HUES64 (cell line): ENCODE measurements at regions not wholly inside any gene's neighbourhood (a gene's known extent, or its start where the extent isn't known, plus 50 kb on each side); places are given as distances from the start of the nearest gene placed in this dataset.

ENCODE experiments used
- H3K27ac ChIP-seq: 2 replicates; pipeline ENCODE4 v1.7.0; 2013; ENCODE audit warnings: low read depth, low read length, inconsistent platforms
- H3K27me3 ChIP-seq: 2 replicates; pipeline ENCODE4 v1.6.1; 2013; ENCODE audit warnings: mild to moderate bottlenecking, low read length; ENCODE audit not compliant: insufficient read depth
- H3K36me3 ChIP-seq: 2 replicates; pipeline ENCODE4 v1.6.1; 2013; ENCODE audit warnings: mild to moderate bottlenecking, low read length; ENCODE audit not compliant: insufficient read depth
- H3K4me1 ChIP-seq: 2 replicates; pipeline ENCODE4 v1.6.1; 2013; ENCODE audit warnings: mild to moderate bottlenecking, low read length, moderate library complexity; ENCODE audit not compliant: insufficient read depth
- H3K4me3 ChIP-seq: 2 replicates; pipeline ENCODE4 v1.5.1; 2013; ENCODE audit warnings: mild to moderate bottlenecking, low read length, moderate library complexity
- H3K9ac ChIP-seq: 2 replicates; pipeline ENCODE4 v1.6.1; 2013; ENCODE audit warnings: mild to moderate bottlenecking, low read depth, low read length
- H3K9me3 ChIP-seq: 2 replicates; pipeline ENCODE4 v1.6.1; 2013; ENCODE audit warnings: low read depth, low read length; ENCODE audit not compliant: insufficient read depth
- WGBS: fragments of 150-250, 120-280 bp; methylation state at CpG from one replicate; pipeline ENCODE4 v1.1.7; 2013; ENCODE audit warnings: missing lambda C conversion rate; 5-methylcytosine and 5-hydroxymethylcytosine counted together

- WGBS = 100% methylated on average over 1 of the region's 1 CpG
- H3K4me3 ChIP-seq = no peak overlapping the region
- no peak overlapping the region for H3K9ac ChIP-seq
- H3K27me3 ChIP-seq = no peaks in the 10 kb centered on the region
- no peaks in the 10 kb centered on the region for H3K9me3 ChIP-seq
- H3K27ac ChIP-seq = no peak overlapping the region
- H3K4me1 ChIP-seq = no peaks in the 10 kb centered on the region
- H3K36me3 ChIP-seq = no peaks in the 10 kb centered on the region
These were observed 259.2 kb upstream of the TMTC4 start for GRCh38 chr13:100933841-100934240.

GRCh38 chr13:100922599-100922998 lies 248.0 kb upstream of the TMTC4 start:
- no peaks in the 10 kb centered on the region for H3K36me3 ChIP-seq
- H3K9me3 ChIP-seq = no peaks in the 10 kb centered on the region
- H3K9ac ChIP-seq = no peak overlapping the region
- H3K4me3 ChIP-seq = no peak overlapping the region
- 96% methylated on average over 3 of the region's 3 CpGs for WGBS
- H3K27me3 ChIP-seq = no peaks in the 10 kb centered on the region
- no peak overlapping the region for H3K27ac ChIP-seq
- no peaks in the 10 kb centered on the region for H3K4me1 ChIP-seq

- no peaks in the 10 kb centered on the region for H3K4me1 ChIP-seq
- no peaks in the 10 kb centered on the region for H3K36me3 ChIP-seq
- no peaks in the 10 kb centered on the region for H3K9me3 ChIP-seq
- H3K27ac ChIP-seq = no peak overlapping the region
- H3K4me3 ChIP-seq = no peak overlapping the region
- H3K9ac ChIP-seq = no peak overlapping the region
- no peaks in the 10 kb centered on the region for H3K27me3 ChIP-seq
- WGBS = 82% methylated on average over 4 of the region's 4 CpGs
These were observed 246.5 kb upstream of the TMTC4 start for GRCh38 chr13:100921139-100921538.

GRCh38 chr13:100917011-100917410 lies 242.4 kb upstream of the TMTC4 start:
- no peaks in the 10 kb centered on the region for H3K4me1 ChIP-seq
- no peak overlapping the region for H3K9ac ChIP-seq
- H3K4me3 ChIP-seq = no peak overlapping the region
- no peaks in the 10 kb centered on the region for H3K36me3 ChIP-seq
- no peaks in the 10 kb centered on the region for H3K27me3 ChIP-seq
- no peaks in the 10 kb centered on the region for H3K9me3 ChIP-seq
- H3K27ac ChIP-seq = no peak overlapping the region
- WGBS = 96% methylated on average over 3 of the region's 3 CpGs

GRCh38 chr13:100913143-100913542 lies 238.5 kb upstream of the TMTC4 start:
- Histone ChIP-seq H3K9me3 (no peaks in the 10 kb centered on the region), H3K36me3 (no peaks in the 10 kb centered on the region), H3K4me3 (no peak overlapping the region), H3K27ac (no peak overlapping the region), H3K9ac (no peak overlapping the region), H3K27me3 (no peaks in the 10 kb centered on the region), H3K4me1 (no peaks in the 10 kb centered on the region)
- 93% methylated on average over 6 of the region's 6 CpGs for WGBS

- Histone ChIP-seq H3K4me3 (no peak overlapping the region), H3K4me1 (no peaks in the 10 kb centered on the region), H3K27me3 (no peaks in the 10 kb centered on the region), H3K36me3 (no peaks in the 10 kb centered on the region), H3K9ac (no peak overlapping the region), H3K9me3 (no peaks in the 10 kb centered on the region), H3K27ac (no peak overlapping the region)
- WGBS = 72% methylated on average over 3 of the region's 3 CpGs
These were observed 229.8 kb upstream of the TMTC4 start for GRCh38 chr13:100904293-100904976.

- no peaks in the 10 kb centered on the region for H3K4me1 ChIP-seq
- H3K9ac ChIP-seq = no peak overlapping the region
- no peak overlapping the region for H3K27ac ChIP-seq
- H3K9me3 ChIP-seq = no peaks in the 10 kb centered on the region
- H3K4me3 ChIP-seq = no peak overlapping the region
- 72% methylated on average over 5 of the region's 5 CpGs for WGBS
- no peaks in the 10 kb centered on the region for H3K36me3 ChIP-seq
- no peaks in the 10 kb centered on the region for H3K27me3 ChIP-seq
These were observed 225.2 kb upstream of the TMTC4 start for GRCh38 chr13:100899720-100900316.

GRCh38 chr13:100898431-100898830 lies 223.8 kb upstream of the TMTC4 start:
- WGBS = 83% methylated on average over 1 of the region's 1 CpG

GRCh38 chr13:100895651-100896050 lies 221.1 kb upstream of the TMTC4 start:
- Histone ChIP-seq H3K9me3 (no peaks in the 10 kb centered on the region), H3K4me3 (no peak overlapping the region), H3K9ac (no peak overlapping the region), H3K27me3 (no peaks in the 10 kb centered on the region), H3K4me1 (no peaks in the 10 kb centered on the region), H3K27ac (no peak overlapping the region), H3K36me3 (no peaks in the 10 kb centered on the region)
- 46% methylated on average over 2 of the region's 2 CpGs for WGBS

More at GRCh38 chr13:100898431-100898830, 223.8 kb upstream of the TMTC4 start:
- Histone ChIP-seq H3K27me3 (no peaks in the 10 kb centered on the region), H3K4me1 (no peaks in the 10 kb centered on the region), H3K9me3 (no peaks in the 10 kb centered on the region), H3K4me3 (no peak overlapping the region), H3K9ac (no peak overlapping the region), H3K36me3 (no peaks in the 10 kb centered on the region), H3K27ac (no peak overlapping the region)

- Histone ChIP-seq H3K4me1 (no peaks in the 10 kb centered on the region), H3K4me3 (no peak overlapping the region), H3K36me3 (no peaks in the 10 kb centered on the region), H3K9ac (no peak overlapping the region), H3K27me3 (no peaks in the 10 kb centered on the region), H3K27ac (no peak overlapping the region), H3K9me3 (0 out of 2 replicates have a peak, but pooled peaks cover 2% of the 10 kb centered on the region)
- WGBS = 48% methylated on average over 2 of the region's 2 CpGs
These were observed 218.4 kb upstream of the TMTC4 start for GRCh38 chr13:100892981-100893380.

GRCh38 chr13:100890645-100891044 lies 216.1 kb upstream of the TMTC4 start:
- no peak overlapping the region for H3K9ac ChIP-seq
- H3K27me3 ChIP-seq = no peaks in the 10 kb centered on the region
- H3K4me3 ChIP-seq = no peak overlapping the region
- no peaks in the 10 kb centered on the region for H3K4me1 ChIP-seq
- H3K36me3 ChIP-seq = no peaks in the 10 kb centered on the region
- no peak overlapping the region for H3K27ac ChIP-seq
- H3K9me3 ChIP-seq = 0 out of 2 replicates have a peak, but pooled peaks cover 2% of the 10 kb centered on the region
- WGBS = 95% methylated on average over 3 of the region's 3 CpGs
